ENCODE measurements at regions not wholly inside any gene's neighbourhood (a gene's known extent, or its start where the extent isn't known, plus 50 kb on each side); places are given as distances from the start of the nearest gene placed in this dataset.

DNA sequence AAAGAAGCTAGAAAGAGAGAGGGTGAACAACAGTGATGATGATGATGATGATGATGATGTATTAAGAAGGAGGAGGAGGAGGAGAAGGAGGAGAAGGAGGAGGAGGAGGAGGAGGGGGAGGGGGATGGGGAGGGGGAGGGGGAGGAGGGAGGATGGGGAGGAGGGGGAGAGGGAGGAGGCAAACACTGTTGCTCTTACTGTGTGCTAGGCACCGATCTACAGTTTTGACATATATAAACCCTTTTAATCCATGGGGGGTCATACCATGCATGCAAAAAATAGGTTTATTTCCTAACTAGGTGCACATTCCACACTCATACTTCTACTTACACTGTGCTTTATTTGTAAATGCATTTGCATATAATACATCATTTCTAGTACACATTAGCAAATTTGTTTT, 482.8 kb upstream of the FAM241A start:
- TF ChIP-seq, protein P1, sequence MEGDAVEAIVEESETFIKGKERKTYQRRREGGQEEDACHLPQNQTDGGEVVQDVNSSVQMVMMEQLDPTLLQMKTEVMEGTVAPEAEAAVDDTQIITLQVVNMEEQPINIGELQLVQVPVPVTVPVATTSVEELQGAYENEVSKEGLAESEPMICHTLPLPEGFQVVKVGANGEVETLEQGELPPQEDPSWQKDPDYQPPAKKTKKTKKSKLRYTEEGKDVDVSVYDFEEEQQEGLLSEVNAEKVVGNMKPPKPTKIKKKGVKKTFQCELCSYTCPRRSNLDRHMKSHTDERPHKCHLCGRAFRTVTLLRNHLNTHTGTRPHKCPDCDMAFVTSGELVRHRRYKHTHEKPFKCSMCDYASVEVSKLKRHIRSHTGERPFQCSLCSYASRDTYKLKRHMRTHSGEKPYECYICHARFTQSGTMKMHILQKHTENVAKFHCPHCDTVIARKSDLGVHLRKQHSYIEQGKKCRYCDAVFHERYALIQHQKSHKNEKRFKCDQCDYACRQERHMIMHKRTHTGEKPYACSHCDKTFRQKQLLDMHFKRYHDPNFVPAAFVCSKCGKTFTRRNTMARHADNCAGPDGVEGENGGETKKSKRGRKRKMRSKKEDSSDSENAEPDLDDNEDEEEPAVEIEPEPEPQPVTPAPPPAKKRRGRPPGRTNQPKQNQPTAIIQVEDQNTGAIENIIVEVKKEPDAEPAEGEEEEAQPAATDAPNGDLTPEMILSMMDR (IDR thresholded peaks at IDR 0.05) = no peak
- no peak for TF ChIP-seq POLR2A (IDR thresholded peaks at IDR 0.05)
